Mucosa of descending colon (tissue), 3 donors: ENCODE measurements at regions not wholly inside any gene's neighbourhood (a gene's known extent, or its start where the extent isn't known, plus 50 kb on each side); places are given as distances from the start of the nearest gene placed in this dataset.

Source experiments
- ATAC-seq: fragments of 200-7000 bp; cut with Tn5 transposase; one replicate; pipeline ENCODE4 v1.9.1; 2020; ENCODE audit warnings: mild to moderate bottlenecking, moderate library complexity
- DNase-seq, 3 donors: peaks; one replicate each; pipeline ENCODE4 v3.0.0-alpha.2; 2020
- H3K36me3 ChIP-seq: fragments of 200-600 bp; one replicate; pipeline ENCODE4 v1.8.0; 2021; ENCODE audit warnings: low read depth, mild to moderate bottlenecking
- H3K4me1 ChIP-seq: fragments of 200-600 bp; one replicate; pipeline ENCODE4 v1.8.0; 2021; ENCODE audit warnings: low read depth, mild to moderate bottlenecking
- H3K4me3 ChIP-seq: fragments of 200-600 bp; one replicate; pipeline ENCODE4 v1.8.0; 2021; ENCODE audit warnings: mild to moderate bottlenecking
- H3K9me3 ChIP-seq: fragments of 200-600 bp; one replicate; pipeline ENCODE4 v1.8.0; 2021; ENCODE audit warnings: mild to moderate bottlenecking
- CTCF ChIP-seq: fragments of 200-600 bp; IDR thresholded peaks from one replicate; pipeline ENCODE4 v1.8.0; 2022; ENCODE audit warnings: antibody characterized with exemption, mild to moderate bottlenecking
- intact Hi-C, 2 donors: fragments of 100-400 bp; cut with DNase I in 1 of 2; cut with micrococcal nuclease in 1 of 2; formaldehyde crosslinking; loops; one replicate each; pipeline versions ENCODE4 v1.11.0 to v1.11.1; 2022; cut with DNase I, micrococcal nuclease
- donor health status: DM: no; HTN: no; CAD: no; lungs with moderate emphysema.
- donor health status: DM: no; HTN: no; CAD: no.
- donor health status: DM: no; HTN: yes; CAD: no.

GRCh38 chr12:20011200-20011599 is 357.1 kb upstream of the PDE3A start:
- DNase-seq (peak in 1 of 3 donors; percentile 92), ATAC-seq (peak; percentile 86)

GRCh38 chr12:20017802-20018201 is 350.5 kb upstream of the PDE3A start:
- intact Hi-C loops: no loop called here
- H3K4me3 ChIP-seq: no peak overlapping the region
- no peak for TF ChIP-seq CTCF
- no peak for DNase-seq
- no peaks in the 10 kb centered on the region for H3K9me3 ChIP-seq
- peaks cover 7% of the 10 kb centered on the region for H3K4me1 ChIP-seq
- H3K36me3 ChIP-seq: no peaks in the 10 kb centered on the region
- peak; percentile 52 for ATAC-seq

More at GRCh38 chr12:20011200-20011599, 357.1 kb upstream of the PDE3A start:
- no peak for TF ChIP-seq CTCF
- intact Hi-C loops: no loop called here
- H3K4me3 ChIP-seq: no peak overlapping the region
- no peaks in the 10 kb centered on the region for H3K9me3 ChIP-seq
- peaks cover 7% of the 10 kb centered on the region for H3K4me1 ChIP-seq
- H3K36me3 ChIP-seq: no peaks in the 10 kb centered on the region

GRCh38 chr12:20018406-20018805 is 349.9 kb upstream of the PDE3A start:
- peak; percentile 98 for ATAC-seq
- DNase-seq: peak in 1 of 3 donors; percentile 45

GRCh38 chr12:20024194-20024593 is 344.1 kb upstream of the PDE3A start:
- H3K36me3 ChIP-seq: no peaks in the 10 kb centered on the region
- H3K9me3 ChIP-seq: no peaks in the 10 kb centered on the region
- intact Hi-C loops: no loop called here
- H3K4me1 ChIP-seq: peaks cover 2% of the 10 kb centered on the region
- no peak for TF ChIP-seq CTCF
- no peak overlapping the region for H3K4me3 ChIP-seq
- DNase-seq: no peak
- ATAC-seq: no peak

More at GRCh38 chr12:20018406-20018805, 349.9 kb upstream of the PDE3A start:
- no peak overlapping the region for H3K4me3 ChIP-seq
- H3K9me3 ChIP-seq: no peaks in the 10 kb centered on the region
- peaks cover 7% of the 10 kb centered on the region for H3K4me1 ChIP-seq
- intact Hi-C loops: no loop called here
- no peak for TF ChIP-seq CTCF
- H3K36me3 ChIP-seq: no peaks in the 10 kb centered on the region

GRCh38 chr12:20028033-20028432 is 340.3 kb upstream of the PDE3A start:
- H3K4me3 ChIP-seq: no peak overlapping the region
- H3K9me3 ChIP-seq: no peaks in the 10 kb centered on the region
- TF ChIP-seq CTCF: no peak
- intact Hi-C loops: no loop called here
- no peaks in the 10 kb centered on the region for H3K36me3 ChIP-seq
- DNase-seq: no peak
- no peak for ATAC-seq
- H3K4me1 ChIP-seq: peaks cover 2% of the 10 kb centered on the region

GRCh38 chr12:20030826-20031225 is 337.5 kb upstream of the PDE3A start:
- Histone ChIP-seq H3K4me1 (no peaks in the 10 kb centered on the region), H3K4me3 (no peak overlapping the region), H3K36me3 (no peaks in the 10 kb centered on the region), H3K9me3 (no peaks in the 10 kb centered on the region)
- ATAC-seq (no peak), DNase-seq (no peak)
- TF ChIP-seq CTCF: no peak
- intact Hi-C loops: no loop called here
